GM12875 (cell line): ENCODE measurements at regions not wholly inside any gene's neighbourhood (a gene's known extent, or its start where the extent isn't known, plus 50 kb on each side); places are given as distances from the start of the nearest gene placed in this dataset.

Source experiments
- H3K4me3 ChIP-seq: one replicate; pipeline ENCODE4 v1.5.1; 2011; ENCODE audit warnings: low read depth, low read length, control low read depth
- TF ChIP-seq, protein P1 (sequence below): IDR thresholded peaks from 2 replicates; pipeline ENCODE4 v1.5.1; 2011; ENCODE audit warnings: low read depth, mild to moderate bottlenecking, control low read depth, inconsistent platforms, low read length, moderate library complexity, borderline replicate concordance; ENCODE audit not compliant: insufficient read depth

DNA sequence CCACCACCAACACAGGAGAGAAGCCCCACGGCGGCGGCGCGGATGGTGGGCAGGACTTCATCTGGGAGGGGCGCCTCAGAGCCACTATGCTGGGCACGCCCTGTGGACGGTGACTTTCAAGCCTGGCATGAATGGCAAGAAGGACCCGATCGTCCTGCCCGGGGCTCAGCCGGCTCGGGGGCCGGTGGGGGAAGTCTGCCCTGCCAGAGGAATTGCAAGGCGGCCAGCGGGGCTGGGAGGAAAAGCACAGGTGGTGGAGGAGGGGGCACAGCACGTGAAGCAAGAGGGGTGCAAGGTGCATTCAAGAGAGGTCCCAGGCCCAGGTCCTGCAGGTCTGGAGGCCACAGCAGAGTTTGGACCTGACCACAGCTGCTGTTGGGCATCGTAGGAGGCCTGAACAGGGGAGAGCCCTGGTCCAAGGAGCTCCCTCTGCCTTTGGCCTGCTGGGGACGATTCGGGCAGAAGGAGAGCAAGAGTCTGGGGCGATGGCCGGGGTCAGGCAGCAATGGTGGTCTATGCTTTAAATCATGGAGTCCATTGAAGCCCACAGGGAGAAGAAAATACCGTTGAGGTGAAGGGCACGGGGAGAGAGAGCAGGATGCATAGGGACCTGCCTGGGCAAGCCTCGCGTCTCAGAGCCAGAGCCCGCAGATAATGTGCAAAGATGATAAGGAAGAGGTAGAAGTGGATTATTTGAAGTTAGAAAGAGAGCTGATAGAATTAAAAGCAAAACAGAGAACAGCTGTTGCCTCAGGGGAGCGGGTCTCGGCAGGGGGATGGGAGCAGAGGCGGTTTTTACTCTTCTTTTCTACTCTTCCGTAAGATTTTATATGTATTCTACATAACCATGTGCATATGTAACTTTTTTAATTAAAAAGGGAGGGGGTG is 82.6 kb upstream of the SHISAL1 start:
- TF ChIP-seq, protein P1, sequence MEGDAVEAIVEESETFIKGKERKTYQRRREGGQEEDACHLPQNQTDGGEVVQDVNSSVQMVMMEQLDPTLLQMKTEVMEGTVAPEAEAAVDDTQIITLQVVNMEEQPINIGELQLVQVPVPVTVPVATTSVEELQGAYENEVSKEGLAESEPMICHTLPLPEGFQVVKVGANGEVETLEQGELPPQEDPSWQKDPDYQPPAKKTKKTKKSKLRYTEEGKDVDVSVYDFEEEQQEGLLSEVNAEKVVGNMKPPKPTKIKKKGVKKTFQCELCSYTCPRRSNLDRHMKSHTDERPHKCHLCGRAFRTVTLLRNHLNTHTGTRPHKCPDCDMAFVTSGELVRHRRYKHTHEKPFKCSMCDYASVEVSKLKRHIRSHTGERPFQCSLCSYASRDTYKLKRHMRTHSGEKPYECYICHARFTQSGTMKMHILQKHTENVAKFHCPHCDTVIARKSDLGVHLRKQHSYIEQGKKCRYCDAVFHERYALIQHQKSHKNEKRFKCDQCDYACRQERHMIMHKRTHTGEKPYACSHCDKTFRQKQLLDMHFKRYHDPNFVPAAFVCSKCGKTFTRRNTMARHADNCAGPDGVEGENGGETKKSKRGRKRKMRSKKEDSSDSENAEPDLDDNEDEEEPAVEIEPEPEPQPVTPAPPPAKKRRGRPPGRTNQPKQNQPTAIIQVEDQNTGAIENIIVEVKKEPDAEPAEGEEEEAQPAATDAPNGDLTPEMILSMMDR: no peak

DNA sequence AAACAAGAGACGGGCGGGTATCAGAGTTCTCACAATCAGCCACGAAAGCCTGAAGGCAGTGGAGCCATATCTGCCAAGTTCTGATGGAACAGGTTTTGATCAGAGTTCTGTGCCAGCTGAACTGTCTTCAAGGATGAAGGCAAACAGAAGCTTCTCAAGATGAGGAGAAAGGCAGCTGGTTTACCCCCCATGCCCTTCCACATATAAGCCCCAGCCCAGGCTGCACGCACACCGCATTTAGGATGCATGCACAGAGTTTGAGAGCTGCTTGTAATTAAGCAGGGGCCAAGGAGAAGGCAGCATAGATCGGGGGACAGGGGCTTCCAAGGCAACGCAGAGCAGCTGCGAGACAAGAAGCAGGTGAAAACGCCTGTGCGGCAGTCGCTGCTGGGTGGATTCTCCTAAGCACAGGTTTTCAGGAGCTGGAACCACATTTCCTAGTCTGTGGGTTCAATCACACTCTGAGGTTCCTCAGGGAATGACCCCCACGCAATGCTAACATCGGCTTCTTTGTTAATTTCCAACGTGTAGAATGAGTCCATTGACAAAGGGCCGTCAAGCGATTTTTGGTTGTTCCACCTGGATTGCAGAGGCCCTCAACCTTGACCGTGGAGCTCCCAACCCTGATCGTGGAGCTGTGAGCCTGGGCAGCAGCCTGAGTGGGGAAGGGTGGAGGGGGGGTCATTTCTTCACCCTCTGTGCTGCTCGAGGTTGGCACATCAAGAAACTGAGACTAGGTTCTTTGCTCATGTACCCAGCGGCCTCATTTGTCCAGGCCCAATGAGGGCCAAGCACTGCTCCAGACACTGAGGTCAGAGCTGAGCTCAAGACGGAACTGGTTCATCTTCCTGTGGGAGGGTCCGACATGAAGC is 81.7 kb upstream of the SHISAL1 start:
- TF ChIP-seq, protein P1: no peak
- no peak overlapping the region for H3K4me3 ChIP-seq

More for the DNA sequence above, 82.6 kb upstream of the SHISAL1 start:
- H3K4me3 ChIP-seq: no peak overlapping the region

DNA sequence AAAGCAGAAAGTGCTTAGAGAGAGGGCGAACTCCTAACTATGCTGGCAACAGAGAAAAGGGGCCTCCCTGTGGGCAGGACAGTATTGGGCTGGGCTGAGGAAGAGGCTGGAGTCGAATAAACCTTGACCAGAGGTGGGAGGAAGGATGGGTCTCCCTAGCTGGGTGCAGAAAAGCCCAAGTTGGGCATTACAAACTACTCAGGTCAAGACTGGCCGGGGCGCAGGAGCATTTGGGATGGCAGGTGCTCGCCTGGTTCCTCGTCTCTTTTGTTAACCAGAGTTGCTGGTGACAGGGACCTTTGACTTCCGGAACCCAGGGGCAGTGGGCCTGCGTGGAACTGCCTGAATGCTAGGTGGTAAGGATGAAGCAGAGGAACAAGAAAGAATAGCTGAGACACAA is 80.3 kb upstream of the SHISAL1 start:
- H3K4me3 ChIP-seq: no peak overlapping the region
- TF ChIP-seq, protein P1: no peak

DNA sequence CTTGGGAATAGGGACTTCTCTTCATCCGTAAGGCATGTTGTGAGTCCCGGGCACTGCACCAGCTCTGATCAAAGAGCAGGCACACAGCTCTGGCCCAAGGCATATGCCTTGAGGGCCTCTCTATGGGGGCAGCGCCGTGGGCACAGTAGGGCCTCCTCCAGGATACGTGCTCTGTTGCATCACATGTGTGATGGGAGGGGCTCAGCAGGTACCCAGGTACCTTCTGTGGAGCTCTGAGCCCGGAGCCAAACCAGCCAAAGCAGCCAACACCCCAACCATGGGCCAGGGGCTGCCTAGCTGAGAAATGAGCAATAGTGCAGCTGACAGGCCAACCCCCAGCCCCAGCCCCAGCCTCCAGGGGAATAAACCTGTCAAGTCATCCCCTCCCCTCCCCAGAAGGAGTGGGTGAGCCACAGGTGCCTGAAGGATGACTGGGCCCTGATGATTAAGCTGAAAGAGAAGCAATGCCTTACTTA is 79.7 kb upstream of the SHISAL1 start:
- TF ChIP-seq, protein P1: no peak
- H3K4me3 ChIP-seq: no peak overlapping the region

DNA sequence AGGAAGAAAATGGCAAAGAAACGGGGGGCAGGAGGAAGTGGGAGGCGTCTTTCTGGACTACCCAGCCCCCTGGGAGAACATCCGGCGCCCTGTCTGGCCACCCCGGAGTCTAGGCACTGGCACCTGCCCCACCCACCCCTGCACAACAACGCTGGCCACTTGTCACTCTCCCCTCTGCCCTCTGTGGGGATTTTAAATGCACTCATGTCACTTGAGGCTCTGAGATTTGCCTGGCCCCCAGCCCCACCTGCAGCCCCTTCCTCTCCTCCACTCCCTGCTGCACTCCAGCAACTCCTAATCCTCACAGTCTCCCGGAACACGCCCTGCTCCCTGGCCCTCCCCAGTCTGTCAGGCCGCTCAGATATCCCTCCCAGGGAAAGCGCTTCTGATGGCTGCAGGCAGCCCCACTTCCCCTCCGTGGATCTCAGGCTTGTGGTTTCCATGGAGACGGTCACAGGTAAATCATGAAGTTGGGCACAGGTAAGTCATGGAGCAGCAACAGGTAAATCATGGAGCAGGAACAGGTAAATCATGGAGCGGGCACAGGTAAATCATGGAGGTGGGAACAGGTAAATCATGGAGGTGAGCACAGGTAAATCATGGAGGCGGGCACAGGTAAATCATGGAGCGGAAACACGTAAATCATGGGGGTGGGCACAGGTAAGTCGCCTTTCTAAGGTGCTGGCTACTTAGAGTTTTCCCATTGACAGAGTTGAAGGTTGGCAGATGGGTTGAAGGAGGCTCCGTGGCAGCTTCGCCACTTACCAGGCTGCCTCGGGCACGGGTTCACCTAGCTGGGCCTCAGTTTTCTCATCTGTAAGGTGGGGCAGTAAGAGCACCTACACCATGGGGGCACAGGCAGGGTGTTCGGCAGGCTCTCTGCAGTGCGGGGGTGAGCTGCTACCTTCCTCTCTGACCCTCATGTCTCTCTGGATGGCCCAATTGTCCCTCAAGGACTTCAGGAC is 79.0 kb upstream of the SHISAL1 start:
- H3K4me3 ChIP-seq: no peak overlapping the region
- TF ChIP-seq, protein P1: no peak

DNA sequence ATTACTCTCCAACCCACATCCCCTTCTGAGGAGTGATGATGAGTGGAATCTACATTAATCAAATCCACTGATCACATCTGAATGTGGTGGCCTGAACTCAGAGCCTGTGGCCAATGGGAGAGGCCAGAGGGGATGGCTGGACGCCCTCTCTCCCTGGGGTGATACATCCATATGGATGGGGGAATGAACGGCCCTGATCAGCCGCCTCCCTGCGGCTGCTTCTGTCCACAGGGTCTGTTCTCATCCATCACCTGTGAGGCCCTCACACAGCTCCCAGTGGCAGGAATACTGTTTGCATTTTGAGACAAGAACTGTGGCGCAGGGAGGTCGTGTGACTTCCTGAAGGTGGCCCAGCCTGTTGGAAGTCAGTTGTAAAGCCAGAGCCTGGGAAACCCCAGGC is 78.3 kb upstream of the SHISAL1 start:
- TF ChIP-seq, protein P1: no peak

More for the DNA sequence above, 78.3 kb upstream of the SHISAL1 start:
- no peak overlapping the region for H3K4me3 ChIP-seq
